Loucy (cell line): ENCODE measurements at regions not wholly inside any gene's neighbourhood (a gene's known extent, or its start where the extent isn't known, plus 50 kb on each side); places are given as distances from the start of the nearest gene placed in this dataset.

Source experiments
- H2AFZ ChIP-seq: fragments of 200-600 bp; sonication (generic); 2 replicates; pipeline ENCODE4 v1.6.0; 2016; ENCODE audit warnings: antibody characterized with exemption, mild to moderate bottlenecking, low read length, moderate library complexity
- H3F3A ChIP-seq: fragments of 200-600 bp; 2 replicates; pipeline ENCODE4 v1.6.0; 2016; ENCODE audit warnings: antibody characterized with exemption, low read depth, mild to moderate bottlenecking
- H3K27me3 ChIP-seq: fragments of 200-600 bp; sonication (generic); 2 replicates; pipeline ENCODE4 v1.6.1; 2014; ENCODE audit warnings: low read length, mild to moderate bottlenecking; ENCODE audit not compliant: insufficient read depth, poor library complexity, severe bottlenecking
- H3K36me3 ChIP-seq: fragments of 200-600 bp; sonication (generic); 2 replicates; pipeline ENCODE4 v1.6.1; 2016; ENCODE audit warnings: low read length; ENCODE audit not compliant: insufficient read depth
- H3K4me1 ChIP-seq: fragments of 200-600 bp; sonication (generic); 2 replicates; pipeline ENCODE4 v1.5.1; 2014; ENCODE audit warnings: low read length, mild to moderate bottlenecking; ENCODE audit not compliant: insufficient read depth, poor library complexity, severe bottlenecking
- H3K4me2 ChIP-seq: fragments of 200-600 bp; sonication (generic); 2 replicates; pipeline ENCODE4 v1.6.0; 2014; ENCODE audit warnings: antibody characterized with exemption, low read length, low read depth, mild to moderate bottlenecking; ENCODE audit not compliant: poor library complexity, severe bottlenecking
- H3K4me3 ChIP-seq: fragments of 200-600 bp; sonication (generic); 2 replicates; pipeline ENCODE4 v1.5.1; 2014; ENCODE audit warnings: low read length, mild to moderate bottlenecking, mixed read lengths; ENCODE audit not compliant: poor library complexity, severe bottlenecking
- H3K79me2 ChIP-seq: fragments of 200-600 bp; sonication (generic); 2 replicates; pipeline ENCODE4 v1.6.1; 2014; ENCODE audit warnings: low read length; ENCODE audit not compliant: insufficient read depth
- H3K9ac ChIP-seq: fragments of 200-600 bp; sonication (generic); 2 replicates; pipeline ENCODE4 v1.6.0; 2014; ENCODE audit warnings: mild to moderate bottlenecking, low read depth, low read length, moderate library complexity; ENCODE audit not compliant: poor library complexity, severe bottlenecking
- H3K9me2 ChIP-seq: fragments of 200-600 bp; sonication (generic); replicated peaks from 2 replicates; pipeline ENCODE4 v1.6.1; 2016; ENCODE audit warnings: low read depth, low read length, mixed read lengths
- H3K9me3 ChIP-seq: fragments of 200-600 bp; sonication (generic); 2 replicates; pipeline ENCODE4 v1.6.1; 2014; ENCODE audit warnings: mild to moderate bottlenecking, antibody characterized with exemption, low read length, low read depth; ENCODE audit not compliant: insufficient read depth
- H4K20me1 ChIP-seq: fragments of 200-600 bp; sonication (generic); 2 replicates; pipeline ENCODE4 v1.6.0; 2014; ENCODE audit warnings: antibody characterized with exemption, low read length, mild to moderate bottlenecking; ENCODE audit not compliant: insufficient read depth, poor library complexity, severe bottlenecking
- EZH2phosphoT487 ChIP-seq: fragments of 200-600 bp; IDR thresholded peaks from 2 replicates; pipeline ENCODE4 v1.6.1; 2018; ENCODE audit warnings: antibody characterized with exemption, mild to moderate bottlenecking, moderate library complexity, borderline replicate concordance
- TF ChIP-seq, protein P1 (sequence below): fragments of 200-600 bp; sonication (generic); conservative IDR thresholded peaks from 2 replicates; pipeline ENCODE4 v1.5.1; 2014; ENCODE audit warnings: mild to moderate bottlenecking, antibody characterized with exemption, low read length

DNA sequence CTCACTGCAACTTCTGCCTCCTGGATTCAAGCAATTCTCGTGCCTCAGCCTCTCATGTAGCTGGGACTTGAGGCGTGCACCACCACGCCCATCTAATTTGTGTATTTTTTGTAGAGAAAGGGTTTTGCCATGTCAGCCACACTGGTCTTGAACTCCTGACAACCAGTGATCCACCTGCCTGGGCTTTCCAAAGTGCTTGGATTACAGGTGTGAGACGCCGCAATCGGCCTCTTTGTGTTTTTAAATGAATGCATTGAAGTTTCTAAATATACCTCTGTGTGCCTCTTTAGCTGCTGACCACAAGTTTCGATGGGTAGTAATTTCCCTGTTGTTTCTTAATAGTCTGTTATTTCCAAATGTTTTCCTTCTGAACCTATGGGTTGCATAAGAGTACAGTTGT lies 765.3 kb upstream of the GRIA3 start:
- Histone ChIP-seq H3K9ac (no peak overlapping the region), H3F3A (no peaks in the 10 kb centered on the region), H3K4me3 (no peak overlapping the region), H4K20me1 (no peaks in the 10 kb centered on the region), H3K4me2 (no peak overlapping the region), H3K9me2 (no peaks in the 10 kb centered on the region), H3K9me3 (no peaks in the 10 kb centered on the region), H3K27me3 (no peaks in the 10 kb centered on the region), H3K79me2 (no peaks in the 10 kb centered on the region), H2AFZ (no peak overlapping the region), H3K4me1 (no peaks in the 10 kb centered on the region), H3K36me3 (no peaks in the 10 kb centered on the region)
- TF ChIP-seq EZH2phosphoT487 = no peak
- TF ChIP-seq, protein P1, sequence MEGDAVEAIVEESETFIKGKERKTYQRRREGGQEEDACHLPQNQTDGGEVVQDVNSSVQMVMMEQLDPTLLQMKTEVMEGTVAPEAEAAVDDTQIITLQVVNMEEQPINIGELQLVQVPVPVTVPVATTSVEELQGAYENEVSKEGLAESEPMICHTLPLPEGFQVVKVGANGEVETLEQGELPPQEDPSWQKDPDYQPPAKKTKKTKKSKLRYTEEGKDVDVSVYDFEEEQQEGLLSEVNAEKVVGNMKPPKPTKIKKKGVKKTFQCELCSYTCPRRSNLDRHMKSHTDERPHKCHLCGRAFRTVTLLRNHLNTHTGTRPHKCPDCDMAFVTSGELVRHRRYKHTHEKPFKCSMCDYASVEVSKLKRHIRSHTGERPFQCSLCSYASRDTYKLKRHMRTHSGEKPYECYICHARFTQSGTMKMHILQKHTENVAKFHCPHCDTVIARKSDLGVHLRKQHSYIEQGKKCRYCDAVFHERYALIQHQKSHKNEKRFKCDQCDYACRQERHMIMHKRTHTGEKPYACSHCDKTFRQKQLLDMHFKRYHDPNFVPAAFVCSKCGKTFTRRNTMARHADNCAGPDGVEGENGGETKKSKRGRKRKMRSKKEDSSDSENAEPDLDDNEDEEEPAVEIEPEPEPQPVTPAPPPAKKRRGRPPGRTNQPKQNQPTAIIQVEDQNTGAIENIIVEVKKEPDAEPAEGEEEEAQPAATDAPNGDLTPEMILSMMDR = no peak

DNA sequence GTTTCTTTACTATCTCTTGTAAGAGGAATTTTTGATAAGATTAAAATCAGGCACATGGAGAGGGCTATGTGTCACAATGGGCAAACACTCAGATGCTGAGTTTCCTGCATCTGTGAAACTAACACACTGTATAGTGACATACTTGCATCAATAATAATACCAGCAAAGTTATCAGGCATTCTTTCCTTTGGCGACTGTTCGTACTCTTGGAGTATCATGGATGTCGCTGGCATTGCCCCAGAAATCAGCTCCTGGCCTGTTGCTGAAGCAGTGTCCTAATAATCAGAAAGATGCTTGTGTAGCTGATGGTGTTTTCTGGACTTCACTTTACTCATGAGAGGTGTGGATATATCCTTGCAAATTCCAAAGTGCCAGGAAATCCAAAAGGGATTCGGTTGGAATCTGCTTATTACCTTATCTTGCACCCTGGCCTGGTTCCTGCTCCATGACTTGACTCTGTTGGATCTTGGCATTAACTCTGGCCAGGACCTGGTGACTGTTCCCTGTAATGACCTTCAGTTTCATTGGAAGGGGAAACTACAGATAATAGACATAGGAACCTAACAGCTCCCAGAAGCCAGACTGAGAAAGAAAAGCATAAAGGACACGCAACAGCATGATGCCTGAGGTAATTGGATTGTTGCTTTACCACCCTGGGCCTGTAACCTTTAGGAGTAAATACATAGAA lies 762.5 kb upstream of the GRIA3 start:
- Histone ChIP-seq H4K20me1 (no peaks in the 10 kb centered on the region), H3K27me3 (no peaks in the 10 kb centered on the region)

DNA sequence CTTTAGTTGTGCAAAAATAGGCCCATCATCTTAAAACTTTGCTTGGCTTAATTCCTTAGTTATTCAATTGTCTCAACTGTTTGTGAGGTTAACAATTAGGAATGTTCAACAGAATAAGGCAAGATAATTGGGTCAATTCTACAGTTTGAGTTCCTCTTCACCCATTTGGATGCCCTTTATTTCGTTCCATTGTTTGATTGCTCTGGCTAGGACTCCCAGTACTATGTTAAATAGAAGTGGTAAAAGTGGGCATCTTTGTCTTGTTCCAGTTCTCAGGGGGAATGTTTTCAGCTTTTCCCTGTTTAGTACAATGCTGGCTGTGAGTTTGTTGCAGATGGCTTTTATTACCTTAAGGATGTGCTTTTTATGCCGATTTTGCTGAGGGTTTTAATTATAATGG lies 761.5 kb upstream of the GRIA3 start:
- Histone ChIP-seq H3K27me3 (no peaks in the 10 kb centered on the region), H3K4me2 (no peak overlapping the region), H3K4me3 (no peak overlapping the region), H3K9me3 (no peaks in the 10 kb centered on the region), H4K20me1 (no peaks in the 10 kb centered on the region), H2AFZ (no peak overlapping the region), H3K36me3 (no peaks in the 10 kb centered on the region), H3K4me1 (no peaks in the 10 kb centered on the region), H3F3A (no peaks in the 10 kb centered on the region), H3K79me2 (no peaks in the 10 kb centered on the region), H3K9me2 (no peaks in the 10 kb centered on the region), H3K9ac (no peak overlapping the region)
- TF ChIP-seq, protein P1 = no peak
- no peak for TF ChIP-seq EZH2phosphoT487

More for the DNA sequence above, 762.5 kb upstream of the GRIA3 start:
- Histone ChIP-seq H3F3A (no peaks in the 10 kb centered on the region), H3K9ac (no peak overlapping the region), H3K36me3 (no peaks in the 10 kb centered on the region), H3K9me2 (no peaks in the 10 kb centered on the region), H2AFZ (no peak overlapping the region), H3K4me1 (no peaks in the 10 kb centered on the region), H3K9me3 (no peaks in the 10 kb centered on the region), H3K4me3 (no peak overlapping the region), H3K79me2 (no peaks in the 10 kb centered on the region), H3K4me2 (no peak overlapping the region)
- no peak for TF ChIP-seq EZH2phosphoT487
- TF ChIP-seq, protein P1 = no peak
